ENCODE measurements at regions not wholly inside any gene's neighbourhood (a gene's known extent, or its start where the extent isn't known, plus 50 kb on each side); places are given as distances from the start of the nearest gene placed in this dataset.

- no peak for FAIRE-seq
Measured at GRCh38 chr11:116428638-116428975, 344.2 kb downstream of the BUD13 start.

GRCh38 chr11:116427903-116428637 lies 344.7 kb downstream of the BUD13 start:
- no peak for FAIRE-seq

- FAIRE-seq = no peak
Measured at GRCh38 chr11:116427337-116427902, 345.4 kb downstream of the BUD13 start.

GRCh38 chr11:116426761-116427160 lies 346.0 kb downstream of the BUD13 start:
- no peak for FAIRE-seq

- no peak for FAIRE-seq
Measured at GRCh38 chr11:116424615-116425261, 348.0 kb downstream of the BUD13 start.

GRCh38 chr11:116422956-116423600 lies 349.7 kb downstream of the BUD13 start:
- no peak for FAIRE-seq

- no peak for FAIRE-seq
Measured at GRCh38 chr11:116422556-116422955, 350.2 kb downstream of the BUD13 start.

- FAIRE-seq = no peak
Measured at GRCh38 chr11:116421529-116422185, 351.1 kb downstream of the BUD13 start.

GRCh38 chr11:116420770-116421528 lies 351.8 kb downstream of the BUD13 start:
- FAIRE-seq = no peak

- no peak for FAIRE-seq
Measured at GRCh38 chr11:116420030-116420429, 352.8 kb downstream of the BUD13 start.

GRCh38 chr11:116418388-116419041 lies 354.3 kb downstream of the BUD13 start:
- no peak for FAIRE-seq

GRCh38 chr11:116416852-116417251 lies 355.9 kb downstream of the BUD13 start:
- no peak for FAIRE-seq

GRCh38 chr11:116415095-116415494 lies 357.7 kb downstream of the BUD13 start:
- FAIRE-seq = no peak

- FAIRE-seq = no peak
Measured at GRCh38 chr11:116414357-116414880, 358.4 kb downstream of the BUD13 start.

- no peak for FAIRE-seq
Measured at GRCh38 chr11:116413301-116414242, 359.2 kb downstream of the BUD13 start.

- no peak for FAIRE-seq
Measured at GRCh38 chr11:116412118-116412889, 360.5 kb downstream of the BUD13 start.

- no peak for FAIRE-seq
Measured at GRCh38 chr11:116409238-116409637, 363.5 kb downstream of the BUD13 start.

- no peak for FAIRE-seq
Measured at GRCh38 chr11:116406042-116406441, 366.7 kb downstream of the BUD13 start.

- no peak for FAIRE-seq
Measured at GRCh38 chr11:116404462-116404798, 368.4 kb downstream of the BUD13 start.

Measured in islet of Langerhans (tissue), 1 donor.